ENCODE measurements at regions not wholly inside any gene's neighbourhood (a gene's known extent, or its start where the extent isn't known, plus 50 kb on each side); places are given as distances from the start of the nearest gene placed in this dataset.

GRCh38 chr3:30155755-30156154 is 450.6 kb upstream of the TGFBR2 start:
- in situ Hi-C loops (cut with HindIII; ENCODE audit: low pct_ligation_motif_present, low pct_unique_long_range_greater_than_20kb, low sequenced_read_pairs): no loop called here
- no peak for DNase-seq

- in situ Hi-C loops (cut with HindIII; ENCODE audit: low pct_ligation_motif_present, low pct_unique_long_range_greater_than_20kb, low sequenced_read_pairs): no loop called here
- no peak for DNase-seq
These were observed 449.6 kb upstream of the TGFBR2 start for GRCh38 chr3:30156586-30157498.

- in situ Hi-C loops (cut with HindIII; ENCODE audit: low pct_ligation_motif_present, low pct_unique_long_range_greater_than_20kb, low sequenced_read_pairs): no loop called here
- DNase-seq: no peak
These were observed 445.0 kb upstream of the TGFBR2 start for GRCh38 chr3:30161375-30161774.

- DNase-seq: no peak
- in situ Hi-C loops (cut with HindIII; ENCODE audit: low pct_ligation_motif_present, low pct_unique_long_range_greater_than_20kb, low sequenced_read_pairs): no loop called here
These were observed 443.8 kb upstream of the TGFBR2 start for GRCh38 chr3:30162579-30162978.

DNA sequence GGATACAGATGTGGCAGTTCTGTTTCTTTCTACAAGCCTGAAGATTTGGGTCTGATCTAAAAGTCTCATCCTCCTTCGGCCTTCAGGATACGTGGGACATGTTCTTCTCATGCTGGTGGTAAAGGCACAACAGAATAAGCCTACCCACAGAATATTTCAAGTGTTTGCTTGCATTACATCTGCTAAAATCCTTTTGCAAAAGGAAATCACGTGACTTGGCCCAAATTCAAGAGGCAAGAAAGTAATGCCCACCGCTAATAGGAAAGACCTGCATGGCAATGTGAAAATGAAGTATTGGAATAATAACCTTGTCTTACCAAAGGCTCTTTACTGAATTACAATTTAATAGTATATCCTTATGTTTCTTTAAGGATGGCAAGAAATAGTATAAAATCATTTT is 439.9 kb upstream of the TGFBR2 start:
- DNase-seq: no peak
- in situ Hi-C loops (cut with HindIII; ENCODE audit: low pct_ligation_motif_present, low pct_unique_long_range_greater_than_20kb, low sequenced_read_pairs): no loop called here

DNA sequence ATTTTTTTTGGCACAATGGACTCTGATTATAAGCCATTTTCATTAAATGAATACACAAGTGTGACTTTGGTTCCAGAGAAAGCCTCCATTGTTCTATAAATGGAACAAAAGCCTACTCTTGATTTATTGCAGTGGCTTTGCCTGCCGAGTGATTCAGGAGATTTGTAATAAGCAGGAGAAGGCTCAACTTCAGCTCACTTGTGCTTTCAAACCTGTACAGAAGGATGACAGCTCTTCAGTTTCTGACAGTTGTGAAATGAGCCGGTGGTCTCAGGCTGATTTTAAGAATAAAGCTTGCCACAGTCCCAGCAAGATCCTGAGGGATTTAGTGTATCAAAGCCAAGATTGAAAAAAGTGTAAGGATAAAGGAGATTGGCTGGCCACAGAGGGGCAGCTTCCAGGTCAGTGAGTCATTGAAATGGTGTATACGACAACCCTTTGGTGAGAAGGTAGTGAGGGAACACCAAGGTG is 438.8 kb upstream of the TGFBR2 start:
- in situ Hi-C loops (cut with HindIII; ENCODE audit: low pct_ligation_motif_present, low pct_unique_long_range_greater_than_20kb, low sequenced_read_pairs): no loop called here
- DNase-seq: no peak

DNA sequence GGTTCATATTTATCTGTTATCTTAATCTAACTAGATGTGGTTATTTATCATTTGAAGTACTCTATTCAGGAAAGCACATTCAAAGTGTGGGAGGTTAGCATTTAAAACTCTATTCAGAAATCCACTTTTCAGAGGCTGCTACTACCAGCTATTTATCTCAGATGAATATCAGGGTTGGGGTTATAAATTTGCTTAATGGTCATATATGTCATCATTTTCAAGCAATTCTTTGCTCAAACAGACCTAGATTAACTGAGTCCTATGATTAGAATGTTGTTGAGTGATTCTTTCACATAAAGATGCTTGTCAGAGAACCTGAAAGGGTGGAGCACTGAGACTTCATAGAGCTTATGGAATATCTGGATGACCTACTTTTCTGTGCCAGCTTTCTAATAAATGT is 436.9 kb upstream of the TGFBR2 start:
- in situ Hi-C loops (cut with HindIII; ENCODE audit: low pct_ligation_motif_present, low pct_unique_long_range_greater_than_20kb, low sequenced_read_pairs): no loop called here
- DNase-seq: no peak

DNA sequence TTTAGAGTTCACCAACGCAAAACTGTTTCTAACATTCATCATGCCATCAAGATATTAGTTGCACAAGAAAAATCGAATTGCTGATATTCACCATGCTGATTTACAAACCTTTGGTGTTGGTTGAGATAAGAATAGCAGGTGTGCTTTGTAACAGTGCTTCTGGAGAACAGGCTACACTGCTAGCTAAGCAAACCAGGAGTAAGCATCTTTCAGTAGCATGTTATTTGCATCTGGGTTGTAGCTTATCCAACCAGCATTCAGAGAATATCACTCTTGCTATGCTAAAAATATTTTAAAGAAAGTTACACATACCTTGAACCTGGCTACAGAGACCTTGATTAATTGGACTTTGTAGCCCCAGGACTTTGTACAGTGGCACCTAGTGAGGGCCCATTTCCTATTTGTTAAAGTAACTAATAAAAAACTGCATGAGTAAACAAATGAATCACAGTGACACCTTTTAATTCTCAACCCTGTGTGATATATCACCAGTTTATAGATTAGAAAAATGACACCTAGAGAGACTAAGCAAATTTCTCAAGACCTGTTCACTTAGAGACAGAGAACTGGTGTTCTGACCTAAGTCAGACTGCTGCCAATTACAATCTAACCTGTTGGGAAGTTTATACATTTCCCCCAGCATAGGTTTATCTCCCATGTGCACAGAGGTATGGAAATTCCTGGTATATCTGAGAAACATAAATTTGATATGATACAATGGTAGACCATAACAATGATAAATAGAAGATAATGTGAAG is 435.5 kb upstream of the TGFBR2 start:
- in situ Hi-C loops (cut with HindIII; ENCODE audit: low pct_ligation_motif_present, low pct_unique_long_range_greater_than_20kb, low sequenced_read_pairs): no loop called here
- DNase-seq: no peak

DNA sequence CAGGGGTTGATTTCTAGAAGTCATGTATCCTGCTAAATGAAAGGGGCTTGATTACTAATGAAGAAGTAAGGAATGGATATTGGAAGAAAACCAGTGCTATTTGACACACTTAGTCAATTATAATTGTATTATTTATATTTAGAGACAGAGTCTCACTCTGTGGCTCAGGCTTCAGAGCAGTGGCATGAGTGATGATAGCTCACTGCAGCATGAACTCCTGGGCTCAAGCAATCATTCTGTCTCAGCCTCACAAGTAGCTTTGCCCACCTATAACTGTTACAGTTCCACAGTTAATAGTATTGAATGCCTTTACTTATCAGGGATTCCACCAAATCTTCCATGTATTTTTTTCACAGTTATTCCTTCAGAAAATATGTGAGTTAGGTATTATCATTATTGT is 432.0 kb upstream of the TGFBR2 start:
- in situ Hi-C loops (cut with HindIII; ENCODE audit: low pct_ligation_motif_present, low pct_unique_long_range_greater_than_20kb, low sequenced_read_pairs): no loop called here
- no peak for DNase-seq

DNA sequence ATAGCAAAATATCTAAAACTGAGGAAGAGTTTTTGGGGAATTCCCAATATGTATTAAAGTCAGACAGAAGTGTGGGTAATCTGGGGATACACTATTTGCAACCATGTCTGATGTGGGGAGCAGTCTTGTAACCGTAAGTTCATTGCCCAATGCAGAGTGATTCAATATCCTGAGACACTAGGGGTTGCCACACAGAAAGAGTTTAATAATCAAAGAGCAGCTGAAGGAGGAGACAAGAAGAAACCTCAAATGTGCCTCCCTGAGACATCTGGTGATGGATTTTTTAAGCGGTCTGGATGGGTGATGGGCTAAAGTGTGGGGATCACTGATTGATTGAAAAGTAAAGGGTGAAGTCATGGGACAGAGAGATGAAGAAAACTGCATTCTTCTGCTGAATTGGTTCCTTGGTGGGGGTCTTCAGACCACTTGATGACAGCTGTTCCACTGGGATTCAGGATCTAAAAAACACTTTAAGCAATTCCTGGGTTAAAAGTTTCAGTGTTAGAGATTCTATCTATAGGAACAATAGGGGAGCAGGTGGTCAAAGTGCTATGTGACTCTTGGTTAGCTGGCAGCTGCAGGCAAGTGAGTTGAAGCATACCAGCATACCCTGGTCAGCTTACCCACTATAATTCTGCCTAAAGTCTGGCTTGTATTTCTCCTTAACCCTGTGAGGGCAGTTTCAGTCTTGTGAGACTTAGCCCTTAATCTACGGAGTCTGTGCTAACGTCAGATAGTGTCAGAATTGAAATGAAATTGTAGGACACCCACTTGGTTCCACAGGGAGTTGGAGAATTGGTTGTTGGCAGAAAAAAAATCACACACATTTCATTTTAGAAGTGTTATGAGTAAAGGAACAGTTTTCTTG is 425.9 kb upstream of the TGFBR2 start:
- DNase-seq: no peak
- in situ Hi-C loops (cut with HindIII; ENCODE audit: low pct_ligation_motif_present, low pct_unique_long_range_greater_than_20kb, low sequenced_read_pairs): no loop called here

GRCh38 chr3:30181178-30181465 is 425.3 kb upstream of the TGFBR2 start:
- DNase-seq: no peak
- in situ Hi-C loops (cut with HindIII; ENCODE audit: low pct_ligation_motif_present, low pct_unique_long_range_greater_than_20kb, low sequenced_read_pairs): no loop called here

GRCh38 chr3:30181581-30181980 is 424.8 kb upstream of the TGFBR2 start:
- DNase-seq: no peak
- in situ Hi-C loops (cut with HindIII; ENCODE audit: low pct_ligation_motif_present, low pct_unique_long_range_greater_than_20kb, low sequenced_read_pairs): no loop called here

- no peak for DNase-seq
- in situ Hi-C loops (cut with HindIII; ENCODE audit: low pct_ligation_motif_present, low pct_unique_long_range_greater_than_20kb, low sequenced_read_pairs): no loop called here
These were observed 423.0 kb upstream of the TGFBR2 start for GRCh38 chr3:30183421-30183820.

GRCh38 chr3:30184091-30184810 is 422.1 kb upstream of the TGFBR2 start:
- no peak for DNase-seq

DNA sequence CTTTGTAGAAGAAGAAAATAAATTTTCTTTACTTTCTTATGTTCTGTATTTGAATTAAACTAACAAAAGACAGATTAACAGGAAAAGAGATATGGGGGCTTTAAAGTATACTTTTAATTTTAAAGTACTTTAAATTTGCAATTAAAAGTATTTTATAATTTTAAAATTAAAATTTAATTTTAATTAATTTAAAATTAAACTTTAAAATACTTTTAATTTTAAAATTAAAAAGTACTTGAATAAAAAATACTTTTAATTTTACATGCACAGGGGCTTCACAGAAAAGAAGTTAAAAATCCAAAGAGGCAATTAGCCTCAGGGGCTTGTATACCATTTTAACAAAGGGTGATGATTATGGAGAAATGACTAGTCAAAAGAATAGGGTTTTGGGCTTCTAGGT is 420.5 kb upstream of the TGFBR2 start:
- in situ Hi-C loops (cut with HindIII; ENCODE audit: low pct_ligation_motif_present, low pct_unique_long_range_greater_than_20kb, low sequenced_read_pairs): no loop called here

More at GRCh38 chr3:30184091-30184810, 422.1 kb upstream of the TGFBR2 start:
- in situ Hi-C loops (cut with HindIII; ENCODE audit: low pct_ligation_motif_present, low pct_unique_long_range_greater_than_20kb, low sequenced_read_pairs): no loop called here

DNA sequence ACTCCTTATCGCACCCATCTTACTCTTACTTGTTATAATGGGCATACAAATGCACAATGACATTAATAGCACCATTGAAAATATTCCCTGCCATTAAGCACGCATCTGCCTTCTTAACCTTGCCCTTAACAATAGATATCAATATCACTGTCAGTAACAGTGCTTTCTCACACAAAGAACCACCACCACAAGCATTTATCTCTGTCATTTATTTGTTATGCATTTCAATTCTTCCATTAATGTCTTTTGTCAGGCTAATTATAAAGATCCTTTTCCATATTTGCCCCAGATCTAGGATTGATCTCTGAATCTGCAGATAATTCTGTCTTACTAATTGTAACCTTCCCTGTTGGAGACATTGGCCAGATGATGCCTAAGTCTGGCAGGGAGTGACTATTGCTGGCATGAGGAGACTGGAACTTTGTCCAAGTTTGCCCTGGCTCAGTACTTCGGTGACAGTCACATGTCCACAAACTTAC is 419.6 kb upstream of the TGFBR2 start:
- DNase-seq: no peak
- in situ Hi-C loops (cut with HindIII; ENCODE audit: low pct_ligation_motif_present, low pct_unique_long_range_greater_than_20kb, low sequenced_read_pairs): no loop called here

More for the DNA sequence above, 420.5 kb upstream of the TGFBR2 start:
- no peak for DNase-seq

DNA sequence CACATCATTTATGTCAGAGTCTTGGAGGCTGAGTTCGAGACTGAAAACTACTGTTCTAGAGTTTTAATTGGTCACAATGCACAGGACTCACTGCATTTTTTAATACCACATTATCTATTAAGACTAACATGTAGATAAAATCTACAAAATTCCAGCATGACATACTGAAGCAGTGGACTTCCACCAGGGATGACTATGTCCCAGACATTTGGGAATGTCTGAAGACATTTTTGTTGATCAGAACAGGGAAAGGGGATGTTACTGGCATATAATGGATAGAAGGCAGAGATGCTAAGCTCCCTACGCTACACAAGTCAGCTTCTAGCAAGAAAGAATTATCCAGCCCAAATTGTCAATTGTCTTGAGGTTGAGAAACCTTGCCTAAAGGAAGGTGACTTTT is 419.0 kb upstream of the TGFBR2 start:
- no peak for DNase-seq
- in situ Hi-C loops (cut with HindIII; ENCODE audit: low pct_ligation_motif_present, low pct_unique_long_range_greater_than_20kb, low sequenced_read_pairs): no loop called here

GRCh38 chr3:30188713-30189112 is 417.7 kb upstream of the TGFBR2 start:
- DNase-seq: no peak
- in situ Hi-C loops (cut with HindIII; ENCODE audit: low pct_ligation_motif_present, low pct_unique_long_range_greater_than_20kb, low sequenced_read_pairs): no loop called here
